ENCODE measurements at regions not wholly inside any gene's neighbourhood (a gene's known extent, or its start where the extent isn't known, plus 50 kb on each side); places are given as distances from the start of the nearest gene placed in this dataset.
"Not testable (repeated sequence)": the region's sequence is repeated elsewhere in the genome, so short reads cannot be mapped to it uniquely, and the experiment has no call there.

GRCh38 chr12:70086372-70086771 is 156.9 kb upstream of the CNOT2 start:
- H3K9me3 Mint-ChIP-seq, H3K27ac Mint-ChIP-seq, H3K27me3 Mint-ChIP-seq, CTCF ChIA-PET, H3K4me1 Mint-ChIP-seq, H3K36me3 Mint-ChIP-seq, DNase-seq, H3K4me3 Mint-ChIP-seq: not testable (repeated sequence)

DNA sequence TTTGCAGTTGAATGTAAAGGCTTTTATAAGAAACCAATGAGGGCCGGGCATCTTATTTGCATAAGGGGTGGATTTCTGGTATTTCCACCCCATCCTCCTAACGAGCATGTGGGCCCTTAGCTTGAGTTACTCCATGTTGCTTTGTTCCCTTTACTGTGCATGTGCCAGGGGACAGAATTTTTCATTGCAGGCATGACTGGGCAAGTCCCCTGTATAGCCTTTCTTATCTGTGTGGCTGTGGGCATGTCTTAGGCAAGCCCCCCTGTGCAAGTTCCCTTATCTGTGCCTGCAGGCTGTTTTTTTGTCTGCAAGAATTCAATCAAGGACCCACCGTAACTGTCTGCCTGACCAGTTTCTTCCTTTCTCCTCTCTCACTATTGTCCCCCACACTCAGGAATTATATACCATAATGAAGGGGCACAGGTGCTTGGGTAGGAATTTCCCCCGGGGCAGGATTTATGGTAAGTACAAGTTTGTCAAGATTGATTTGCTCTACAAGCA is 152.2 kb upstream of the CNOT2 start:
- H3K9me3 Mint-ChIP-seq = peaks cover 2% of the 10 kb centered on the region
- no peaks in the 10 kb centered on the region for H3K4me1 Mint-ChIP-seq
- no peak overlapping the region for H3K4me3 Mint-ChIP-seq
- CTCF ChIA-PET = no interaction called here
- no peak for DNase-seq
- no peaks in the 10 kb centered on the region for H3K27me3 Mint-ChIP-seq
- H3K27ac Mint-ChIP-seq = no peak overlapping the region
- H3K36me3 Mint-ChIP-seq = no peaks in the 10 kb centered on the region

DNA sequence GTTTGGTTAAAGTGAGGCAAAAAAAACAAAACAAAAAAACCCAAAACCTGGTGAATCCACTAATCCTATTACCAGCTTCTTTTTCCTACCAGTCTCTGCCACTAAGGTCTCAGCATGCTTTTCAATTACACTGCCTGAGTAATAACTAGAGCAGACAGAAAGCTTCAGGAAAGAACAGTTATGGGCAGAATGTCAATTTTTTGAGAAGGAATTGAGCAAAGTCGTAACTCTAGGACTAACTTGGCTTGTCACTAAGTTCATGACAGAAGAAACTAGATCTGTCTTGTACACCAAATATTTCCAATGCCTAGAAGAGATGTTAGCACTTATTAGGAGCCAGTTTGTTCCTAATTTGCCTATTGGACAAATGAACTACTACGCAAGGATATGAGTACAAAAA is 148.8 kb upstream of the CNOT2 start:
- CTCF ChIA-PET = no interaction called here
- Mint-ChIP-seq H3K9me3 (peaks cover 2% of the 10 kb centered on the region), H3K4me3 (no peak overlapping the region), H3K4me1 (no peaks in the 10 kb centered on the region), H3K27me3 (no peaks in the 10 kb centered on the region), H3K27ac (no peak overlapping the region), H3K36me3 (no peaks in the 10 kb centered on the region)
- no peak for DNase-seq

GRCh38 chr12:70096759-70097410 is 146.3 kb upstream of the CNOT2 start:
- no peak overlapping the region for H3K4me3 Mint-ChIP-seq
- H3K27ac Mint-ChIP-seq = no peak overlapping the region
- no peaks in the 10 kb centered on the region for H3K4me1 Mint-ChIP-seq
- H3K9me3 Mint-ChIP-seq = no peaks in the 10 kb centered on the region
- CTCF ChIA-PET = no interaction called here
- no peaks in the 10 kb centered on the region for H3K36me3 Mint-ChIP-seq
- no peak for DNase-seq
- H3K27me3 Mint-ChIP-seq = no peaks in the 10 kb centered on the region

DNA sequence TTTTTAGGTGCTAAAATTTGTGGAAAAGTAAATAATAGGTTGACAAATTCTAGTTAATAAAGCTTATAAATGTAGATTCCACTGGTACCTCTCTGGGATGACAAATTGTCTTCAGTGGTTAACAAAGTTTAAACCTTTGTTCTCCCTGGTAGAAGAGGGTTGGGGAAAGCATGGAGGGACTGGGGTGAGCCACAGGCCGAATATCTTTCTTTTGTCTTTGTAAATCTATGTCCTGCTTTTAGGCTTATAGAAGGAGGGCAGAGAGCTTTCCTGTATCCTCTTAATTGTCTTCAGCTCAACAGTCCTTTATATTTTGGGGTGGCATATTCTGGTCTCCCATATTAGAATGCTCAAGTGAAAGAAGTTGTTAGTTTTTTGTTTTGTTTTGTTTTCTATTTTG is 142.2 kb upstream of the CNOT2 start:
- Mint-ChIP-seq H3K4me1 (no peaks in the 10 kb centered on the region), H3K9me3 (no peaks in the 10 kb centered on the region), H3K36me3 (no peaks in the 10 kb centered on the region), H3K27ac (no peak overlapping the region), H3K27me3 (no peaks in the 10 kb centered on the region), H3K4me3 (no peak overlapping the region)
- DNase-seq = no peak
- CTCF ChIA-PET = no interaction called here

DNA sequence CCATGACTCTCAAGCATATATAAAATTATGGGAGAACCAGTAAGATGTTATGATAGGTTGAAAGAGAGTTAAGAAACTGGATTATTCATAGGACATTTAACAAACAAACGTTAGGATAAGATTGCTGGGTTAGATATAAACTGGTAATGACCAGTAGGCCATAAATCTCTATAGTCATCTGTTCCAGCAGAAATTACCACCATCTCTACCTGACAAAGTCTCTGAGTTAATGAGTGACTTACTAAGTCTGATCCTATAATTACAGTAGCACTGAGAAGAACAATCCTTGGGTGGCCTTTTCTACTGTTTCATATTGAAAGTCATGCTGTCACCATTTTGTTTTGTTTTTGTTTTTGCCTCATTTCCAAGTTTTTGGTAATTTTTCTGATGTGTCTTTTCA is 136.9 kb upstream of the CNOT2 start:
- no peaks in the 10 kb centered on the region for H3K4me1 Mint-ChIP-seq
- peaks cover 12% of the 10 kb centered on the region for H3K9me3 Mint-ChIP-seq

GRCh38 chr12:70110085-70110484 is 133.1 kb upstream of the CNOT2 start:
- H3K27me3 Mint-ChIP-seq = no peaks in the 10 kb centered on the region

More for the DNA sequence above, 136.9 kb upstream of the CNOT2 start:
- Mint-ChIP-seq H3K27ac (no peak overlapping the region), H3K4me3 (no peak overlapping the region), H3K36me3 (no peaks in the 10 kb centered on the region), H3K27me3 (no peaks in the 10 kb centered on the region)
- CTCF ChIA-PET = no interaction called here
- no peak for DNase-seq

GRCh38 chr12:70117670-70118069 is 125.6 kb upstream of the CNOT2 start:
- no peak overlapping the region for H3K27ac Mint-ChIP-seq
- no peaks in the 10 kb centered on the region for H3K36me3 Mint-ChIP-seq
- H3K9me3 Mint-ChIP-seq = no peaks in the 10 kb centered on the region
- H3K4me3 Mint-ChIP-seq = no peak overlapping the region
- CTCF ChIA-PET = no interaction called here
- DNase-seq = no peak
- no peaks in the 10 kb centered on the region for H3K27me3 Mint-ChIP-seq
- H3K4me1 Mint-ChIP-seq = no peaks in the 10 kb centered on the region

More at GRCh38 chr12:70110085-70110484, 133.1 kb upstream of the CNOT2 start:
- Mint-ChIP-seq H3K36me3 (no peaks in the 10 kb centered on the region), H3K4me3 (no peak overlapping the region), H3K27ac (no peak overlapping the region), H3K4me1 (no peaks in the 10 kb centered on the region), H3K9me3 (peaks cover 12% of the 10 kb centered on the region)
- no peak for DNase-seq
- CTCF ChIA-PET = no interaction called here

DNA sequence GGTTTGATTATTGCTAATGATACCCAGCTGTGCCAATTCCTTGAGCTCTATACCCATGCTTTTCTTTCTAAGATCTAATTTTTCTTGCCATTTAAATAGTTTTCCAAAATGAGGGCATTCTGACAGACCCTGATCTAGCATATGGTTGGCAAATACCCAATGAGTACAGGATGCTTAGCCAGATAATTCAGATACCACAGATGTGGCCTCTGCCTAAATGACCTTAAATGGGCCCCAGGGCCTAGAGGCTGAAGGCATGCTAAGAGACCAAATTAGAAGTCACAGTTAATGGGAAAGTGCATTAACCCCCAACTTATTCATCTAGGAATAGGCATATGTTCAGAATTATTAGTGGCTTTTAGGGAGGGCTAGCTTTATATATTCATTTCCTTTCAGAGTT is 122.3 kb upstream of the CNOT2 start:
- H3K27me3 Mint-ChIP-seq = no peaks in the 10 kb centered on the region
- H3K36me3 Mint-ChIP-seq = no peaks in the 10 kb centered on the region
- no peaks in the 10 kb centered on the region for H3K9me3 Mint-ChIP-seq
- H3K4me3 Mint-ChIP-seq = no peak overlapping the region
- no peak overlapping the region for H3K27ac Mint-ChIP-seq
- no peak for DNase-seq
- H3K4me1 Mint-ChIP-seq = no peaks in the 10 kb centered on the region
- CTCF ChIA-PET = no interaction called here

DNA sequence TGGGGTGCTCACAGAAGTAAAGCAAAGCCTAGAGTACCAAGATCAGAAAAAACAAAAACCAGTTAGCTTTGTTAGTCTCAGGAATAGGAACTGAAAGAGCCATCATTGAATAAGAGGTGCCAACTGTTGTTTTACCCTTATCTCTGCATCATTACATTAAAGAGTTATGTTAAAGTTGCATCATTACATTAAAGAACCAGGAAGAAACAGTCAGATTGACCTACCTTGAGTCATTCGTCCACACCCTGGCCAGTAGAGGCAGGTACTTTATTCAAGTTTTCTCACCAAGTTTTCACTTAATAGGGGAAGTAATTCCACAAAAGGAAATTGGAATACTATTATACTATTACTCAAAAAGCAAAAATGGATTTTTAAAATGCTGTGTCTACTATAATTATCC is 121.7 kb upstream of the CNOT2 start:
- no peaks in the 10 kb centered on the region for H3K36me3 Mint-ChIP-seq
- no peak overlapping the region for H3K4me3 Mint-ChIP-seq
- H3K27me3 Mint-ChIP-seq = no peaks in the 10 kb centered on the region
- H3K9me3 Mint-ChIP-seq = no peaks in the 10 kb centered on the region
- no peak overlapping the region for H3K27ac Mint-ChIP-seq
- no peak for DNase-seq
- H3K4me1 Mint-ChIP-seq = no peaks in the 10 kb centered on the region
- CTCF ChIA-PET = no interaction called here

DNA sequence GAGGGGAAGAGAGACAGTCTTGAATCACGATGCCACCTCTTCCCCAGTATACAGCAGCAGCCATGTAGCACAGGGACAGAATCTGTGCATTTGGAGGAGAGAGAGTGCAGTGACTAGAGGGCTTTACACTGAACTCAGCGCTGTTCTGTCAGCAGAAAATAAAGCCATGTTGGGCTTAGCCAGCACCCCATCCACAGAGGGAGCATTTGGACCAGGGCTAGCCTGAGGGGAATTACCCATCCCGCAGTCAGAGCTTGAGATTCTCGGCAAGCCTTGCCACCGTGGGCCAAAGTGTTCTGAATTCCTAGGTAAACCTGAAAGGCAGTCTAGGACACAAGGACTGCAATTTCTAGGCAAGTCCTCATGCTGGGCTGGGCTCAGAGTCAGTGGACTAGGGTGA is 120.4 kb upstream of the CNOT2 start:
- CTCF ChIA-PET = no interaction called here

GRCh38 chr12:70149013-70149412 is 94.2 kb upstream of the CNOT2 start:
- Mint-ChIP-seq H3K4me1 (no peaks in the 10 kb centered on the region), H3K9me3 (peaks cover 6% of the 10 kb centered on the region), H3K4me3 (no peak overlapping the region), H3K27me3 (no peaks in the 10 kb centered on the region), H3K36me3 (no peaks in the 10 kb centered on the region), H3K27ac (no peak overlapping the region)
- CTCF ChIA-PET = no interaction called here
- DNase-seq = no peak

More for the DNA sequence above, 120.4 kb upstream of the CNOT2 start:
- Mint-ChIP-seq H3K9me3 (no peaks in the 10 kb centered on the region), H3K27me3 (no peaks in the 10 kb centered on the region), H3K4me3 (no peak overlapping the region), H3K4me1 (no peaks in the 10 kb centered on the region), H3K36me3 (no peaks in the 10 kb centered on the region), H3K27ac (no peak overlapping the region)
- no peak for DNase-seq

DNA sequence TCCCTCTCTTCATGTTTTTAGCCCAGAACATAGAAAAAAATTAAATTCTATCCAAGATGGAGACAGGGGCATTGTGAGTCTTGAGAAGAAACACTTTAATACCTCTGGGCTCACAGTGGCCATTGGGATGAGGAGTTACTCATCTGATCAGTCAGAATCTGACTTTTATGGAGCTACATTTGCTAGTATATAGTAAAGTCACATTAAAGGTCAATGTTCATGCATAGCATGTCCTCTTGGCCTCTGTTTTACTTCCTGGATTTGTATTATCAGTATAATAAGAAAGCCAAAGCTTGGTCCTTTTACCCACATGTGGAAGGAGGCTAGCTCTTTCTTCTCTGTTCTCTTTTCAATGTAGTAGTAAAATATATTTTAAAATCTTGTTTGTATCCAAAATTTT is 93.6 kb upstream of the CNOT2 start:
- no peak for DNase-seq
- H3K27ac Mint-ChIP-seq = no peak overlapping the region
- CTCF ChIA-PET = no interaction called here

GRCh38 chr12:70150230-70150629 is 93.0 kb upstream of the CNOT2 start:
- CTCF ChIA-PET = no interaction called here
- H3K9me3 Mint-ChIP-seq = peaks cover 13% of the 10 kb centered on the region
- H3K4me3 Mint-ChIP-seq = no peak overlapping the region
- no peak for DNase-seq
- no peak overlapping the region for H3K27ac Mint-ChIP-seq
- no peaks in the 10 kb centered on the region for H3K27me3 Mint-ChIP-seq
- no peaks in the 10 kb centered on the region for H3K36me3 Mint-ChIP-seq
- no peaks in the 10 kb centered on the region for H3K4me1 Mint-ChIP-seq

More for the DNA sequence above, 93.6 kb upstream of the CNOT2 start:
- Mint-ChIP-seq H3K27me3 (no peaks in the 10 kb centered on the region), H3K4me1 (no peaks in the 10 kb centered on the region), H3K9me3 (peaks cover 10% of the 10 kb centered on the region), H3K4me3 (no peak overlapping the region), H3K36me3 (no peaks in the 10 kb centered on the region)

- no peak overlapping the region for H3K27ac Mint-ChIP-seq
- no peaks in the 10 kb centered on the region for H3K27me3 Mint-ChIP-seq
- H3K4me1 Mint-ChIP-seq = no peaks in the 10 kb centered on the region
- CTCF ChIA-PET = no interaction called here
- peaks cover 19% of the 10 kb centered on the region for H3K9me3 Mint-ChIP-seq
- H3K36me3 Mint-ChIP-seq = no peaks in the 10 kb centered on the region
- DNase-seq = no peak
- H3K4me3 Mint-ChIP-seq = no peak overlapping the region
Observed at GRCh38 chr12:70151993-70152392, 91.2 kb upstream of the CNOT2 start.

Measured in activated naive CD4-positive, alpha-beta T cell treated with anti-CD3 and anti-CD28 coated beads, Interleukin-2, amount 10 ng/mL, durations not matched to agents 7 days and 5 days (primary cell).